Heart left ventricle (tissue), 16 donors: ENCODE measurements at regions not wholly inside any gene's neighbourhood (a gene's known extent, or its start where the extent isn't known, plus 50 kb on each side); places are given as distances from the start of the nearest gene placed in this dataset.
A peak's percentile ranks its signal among the peaks of the same experiment; 100 is the strongest.

Experiments
- ATAC-seq, 4 donors: fragments of 200-7000 bp; cut with Tn5 transposase; one replicate each; pipeline ENCODE4 v1.9.1; 2020 to 2022; ENCODE audit warnings: moderate library complexity in 4 of 4, mild to moderate bottlenecking in 3 of 4, moderate number of reproducible peaks in 1 of 4
- DNase-seq, 5 donors: peaks; one replicate each; pipeline ENCODE4 v3.0.0-alpha.2; 2020
- H3K27ac ChIP-seq, 12 donors: fragments of 200-600 bp; sonication (generic) in 4 of 12; one replicate each; pipeline versions ENCODE4 v1.5.0 to v1.8.0; 2016 to 2022; ENCODE audit warnings: mild to moderate bottlenecking in 2 of 12
- H3K27me3 ChIP-seq, 9 donors: fragments of 200-600 bp; sonication (generic) in 2 of 9; one replicate each; pipeline versions ENCODE4 v1.5.1 to v1.8.0; 2016 to 2022; ENCODE audit warnings: mild to moderate bottlenecking in 3 of 9
- H3K36me3 ChIP-seq, 9 donors: fragments of 200-600 bp; sonication (generic) in 2 of 9; one replicate each; pipeline versions ENCODE4 v1.5.0 to v1.8.0; 2018 to 2022; ENCODE audit warnings: mild to moderate bottlenecking in 2 of 9
- H3K4me1 ChIP-seq, 12 donors: fragments of 200-600 bp; sonication (generic) in 4 of 12; one replicate each; pipeline versions ENCODE4 v1.5.0 to v1.8.0; 2016 to 2022; ENCODE audit warnings: mild to moderate bottlenecking in 3 of 12
- H3K4me3 ChIP-seq, 12 donors: fragments of 200-600 bp; sonication (generic) in 4 of 12; one replicate each; pipeline versions ENCODE4 v1.5.0 to v1.8.0; 2017 to 2022; ENCODE audit warnings: mild to moderate bottlenecking in 9 of 12, moderate library complexity in 4 of 12
- H3K9me3 ChIP-seq, 12 donors: fragments of 200-600 bp; sonication (generic) in 4 of 12; one replicate each; pipeline versions ENCODE4 v1.5.0 to v1.8.0; 2016 to 2022; ENCODE audit warnings: mild to moderate bottlenecking in 1 of 12
- POLR2A ChIP-seq, 2 donors: fragments of 450-650 bp; IDR thresholded peaks; one replicate each; pipeline ENCODE4 v1.6.1; 2017; ENCODE audit warnings: antibody characterized with exemption in 2 of 2, mild to moderate bottlenecking in 2 of 2, moderate library complexity in 2 of 2
- WGBS, 4 donors: extraction: QIAGEN DNeasy Blood & Tissue Kit in 2 of 4; methylation state at CpG; one replicate each; pipeline versions ENCODE4 v1.1.5 to v1.1.7; 2013 to 2018; 5-methylcytosine and 5-hydroxymethylcytosine counted together
- intact Hi-C, 10 donors: fragments of 100-400 bp; cut with DNase I; formaldehyde crosslinking; loops; one replicate each; pipeline versions ENCODE4 v1.11.1 to v1.14.2; 2022
- TF ChIP-seq, protein P1 (sequence below), 12 donors: fragments of 200-600 bp; sonication (generic) in 4 of 12; IDR thresholded peaks; one replicate each; pipeline versions ENCODE4 v1.5.0 to v1.8.0; 2018 to 2022; ENCODE audit warnings: antibody characterized with exemption in 12 of 12, mild to moderate bottlenecking in 5 of 12
- donor health status: ischemic (EF 13 %, LVEDD 7.1; RV severe dilation, severe dysfunction).
- donor health status: healthy with polysubstance abuse.
- donor health status: DM: no; HTN: yes; CAD: no.
- donor health status: DM: no; HTN: no; CAD: no.
- donor health status: ischemic (EF 25% LVEDD 6.9; RV normal size, moderate dysfunction).
- donor health status: ischemic (EF 25% LVEDD 5.7; RV mildly dilated, moderate dysfunction).
- donor health status: healthy.
- donor health status: DM: yes; HTN: yes; CAD: no.
- donor health status: ischemic (EF 35%, LVEDD 5.7; RV mildly dilated, moderate dysfunction).
- donor health status: nonischemic (EF 11% LVEDD 7.7; RV severe dilation, severe dysfunction).
- donor health status: DM: yes; HTN: yes; CAD: no.
- donor health status: PGD.
- donor health status: ischemic (EF 29% LVEDD 5.4; RV normal size, mild dysfunction).
- donor health status: nonischemic (EF 23%, LVEDD 6.1; RV moderate dilation, normal function).

DNA sequence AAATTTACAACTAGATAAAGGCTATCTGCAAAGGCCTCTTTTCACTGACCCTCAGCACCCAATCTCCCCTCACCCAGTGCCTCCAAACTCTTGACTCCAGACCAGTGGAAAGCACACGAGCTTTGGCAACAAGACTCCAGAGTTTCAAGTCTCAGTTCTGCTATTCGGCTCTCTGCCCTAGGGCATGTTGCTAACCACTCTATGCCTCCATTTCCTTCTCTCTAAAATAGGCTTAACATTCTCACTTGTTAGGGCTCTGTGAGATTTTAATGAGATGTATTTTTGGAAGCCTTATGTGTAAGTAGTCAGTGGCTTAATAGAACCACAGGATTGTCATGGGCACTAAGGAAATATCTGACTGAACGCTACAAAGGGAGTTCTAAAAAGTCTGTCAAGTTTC lies 116.5 kb upstream of the IQCM start:
- DNase-seq (no peak), ATAC-seq (no peak)
- H3K4me1 ChIP-seq, result no peaks in the 10 kb centered on the region
- H3K27ac ChIP-seq, result no peak overlapping the region
- H3K36me3 ChIP-seq, result no peaks in the 10 kb centered on the region
- no peaks in the 10 kb centered on the region for H3K9me3 ChIP-seq
- WGBS, 4 donors, result 81 to 87% (median 83%) methylated on average over 3 of the region's 3 CpGs
- H3K27me3 ChIP-seq, result no peaks in the 10 kb centered on the region
- TF ChIP-seq, protein P1, sequence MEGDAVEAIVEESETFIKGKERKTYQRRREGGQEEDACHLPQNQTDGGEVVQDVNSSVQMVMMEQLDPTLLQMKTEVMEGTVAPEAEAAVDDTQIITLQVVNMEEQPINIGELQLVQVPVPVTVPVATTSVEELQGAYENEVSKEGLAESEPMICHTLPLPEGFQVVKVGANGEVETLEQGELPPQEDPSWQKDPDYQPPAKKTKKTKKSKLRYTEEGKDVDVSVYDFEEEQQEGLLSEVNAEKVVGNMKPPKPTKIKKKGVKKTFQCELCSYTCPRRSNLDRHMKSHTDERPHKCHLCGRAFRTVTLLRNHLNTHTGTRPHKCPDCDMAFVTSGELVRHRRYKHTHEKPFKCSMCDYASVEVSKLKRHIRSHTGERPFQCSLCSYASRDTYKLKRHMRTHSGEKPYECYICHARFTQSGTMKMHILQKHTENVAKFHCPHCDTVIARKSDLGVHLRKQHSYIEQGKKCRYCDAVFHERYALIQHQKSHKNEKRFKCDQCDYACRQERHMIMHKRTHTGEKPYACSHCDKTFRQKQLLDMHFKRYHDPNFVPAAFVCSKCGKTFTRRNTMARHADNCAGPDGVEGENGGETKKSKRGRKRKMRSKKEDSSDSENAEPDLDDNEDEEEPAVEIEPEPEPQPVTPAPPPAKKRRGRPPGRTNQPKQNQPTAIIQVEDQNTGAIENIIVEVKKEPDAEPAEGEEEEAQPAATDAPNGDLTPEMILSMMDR (IDR thresholded peaks at IDR 0.05), result no peak
- intact Hi-C loops, result no loop called here
- no peak overlapping the region for H3K4me3 ChIP-seq

DNA sequence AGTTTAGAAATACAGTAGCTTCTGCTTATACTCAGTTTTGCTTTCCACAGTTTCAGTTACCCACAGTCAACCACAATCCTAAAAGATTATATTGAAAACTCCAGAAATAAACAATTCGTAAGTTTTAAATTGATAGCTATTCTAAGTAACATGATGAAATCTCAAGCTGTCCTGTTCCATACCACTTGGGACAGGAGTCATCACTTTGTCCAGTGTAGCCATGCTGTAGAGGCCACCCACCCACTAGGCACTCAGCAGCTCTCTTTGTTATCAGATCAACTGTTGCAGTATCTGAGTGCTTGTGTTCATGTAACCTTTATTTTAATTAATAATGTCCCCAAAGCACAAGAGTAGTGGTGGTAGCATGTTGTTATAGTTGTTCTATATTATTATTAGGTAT lies 117.5 kb upstream of the IQCM start:
- TF ChIP-seq, protein P1 (IDR thresholded peaks at IDR 0.05), result no peak
- no peak for TF ChIP-seq POLR2A (IDR thresholded peaks at IDR 0.05)
- 0 to 47% (median 13%) methylated on average over 1 of the region's 1 CpG for WGBS, 4 donors

GRCh38 chr4:149933883-149934282 lies 118.2 kb upstream of the IQCM start:
- Histone ChIP-seq H3K27ac (no peak overlapping the region), H3K9me3 (peaks cover 0 to under 1% (median 0%) of the 10 kb centered on the region in 12 donors), H3K36me3 (no peaks in the 10 kb centered on the region), H3K27me3 (no peaks in the 10 kb centered on the region), H3K4me3 (no peak overlapping the region), H3K4me1 (no peaks in the 10 kb centered on the region)
- no peak for TF ChIP-seq POLR2A (IDR thresholded peaks at IDR 0.05)
- TF ChIP-seq, protein P1 (IDR thresholded peaks at IDR 0.05), result no peak
- no peak for DNase-seq
- ATAC-seq, result peak in 2 of 4 donors; percentile 54 to 55
- 26 to 39% (median 27%) methylated on average over 3 of the region's 3 CpGs for WGBS, 4 donors
- intact Hi-C loops, result no loop called here

More for the DNA sequence above, 117.5 kb upstream of the IQCM start:
- Histone ChIP-seq H3K27me3 (no peaks in the 10 kb centered on the region), H3K9me3 (no peaks in the 10 kb centered on the region), H3K36me3 (no peaks in the 10 kb centered on the region), H3K4me3 (no peak overlapping the region), H3K27ac (no peak overlapping the region), H3K4me1 (no peaks in the 10 kb centered on the region)
- intact Hi-C loops, result no loop called here
- ATAC-seq, result peak in 1 of 4 donors; percentile 60
- no peak for DNase-seq

DNA sequence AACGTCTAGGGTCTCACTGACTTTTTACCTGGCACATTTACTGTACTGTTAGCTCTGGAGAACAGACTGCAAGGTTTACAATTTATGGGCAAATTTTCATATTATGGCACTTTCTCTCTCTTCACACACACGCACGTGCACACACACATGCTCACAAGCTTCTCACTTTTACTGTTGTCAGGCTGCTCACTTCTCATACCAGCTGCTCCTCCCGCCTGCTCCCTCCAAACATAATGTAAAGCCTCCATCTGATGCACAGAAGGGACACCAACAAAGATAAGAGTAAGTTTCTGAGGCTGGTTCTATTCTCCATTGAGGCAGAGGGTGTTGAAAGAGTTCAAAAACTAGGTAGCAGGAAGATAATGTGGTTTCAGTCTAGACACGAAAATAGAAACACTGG lies 128.9 kb upstream of the DCLK2 start:
- H3K9me3 ChIP-seq, result peaks cover 0 to 2% (median 0%) of the 10 kb centered on the region in 12 donors
- TF ChIP-seq, protein P1 (IDR thresholded peaks at IDR 0.05), result no peak
- no peak for TF ChIP-seq POLR2A (IDR thresholded peaks at IDR 0.05)
- WGBS, 4 donors, result 62 to 69% (median 66%) methylated on average over 5 of the region's 5 CpGs

More for the DNA sequence above, 128.9 kb upstream of the DCLK2 start:
- Histone ChIP-seq H3K4me3 (no peak overlapping the region), H3K27me3 (no peaks in the 10 kb centered on the region), H3K27ac (no peak overlapping the region), H3K4me1 (no peaks in the 10 kb centered on the region), H3K36me3 (no peaks in the 10 kb centered on the region)
- intact Hi-C loops, result no loop called here
- ATAC-seq (no peak), DNase-seq (no peak)
